COLO668 (cell line): ENCODE measurements at regions not wholly inside any gene's neighbourhood (a gene's known extent, or its start where the extent isn't known, plus 50 kb on each side); places are given as distances from the start of the nearest gene placed in this dataset.
"Not testable (repeated sequence)": the region's sequence is repeated elsewhere in the genome, so short reads cannot be mapped to it uniquely, and the experiment has no call there.

Source experiments
- DNase-seq: peaks from one replicate; lab custom pipeline; 2025; ENCODE audit not compliant: unreplicated experiment; lab: John Stamatoyannopoulos, UW

GRCh38 chr15:23750179-23750578 lies 63.1 kb upstream of the NDN start:
- DNase-seq = no peak

GRCh38 chr15:23750776-23751175 lies 63.7 kb upstream of the NDN start:
- no peak for DNase-seq

GRCh38 chr15:23753248-23753647 lies 66.1 kb upstream of the NDN start:
- no peak for DNase-seq

- no peak for DNase-seq
Observed at GRCh38 chr15:23758891-23759290, 71.8 kb upstream of the NDN start.

GRCh38 chr15:23760024-23760423 lies 72.9 kb upstream of the NDN start:
- DNase-seq = no peak

GRCh38 chr15:23761386-23761785 lies 74.3 kb upstream of the NDN start:
- no peak for DNase-seq

- DNase-seq = no peak
Observed at GRCh38 chr15:23762026-23762425, 74.9 kb upstream of the NDN start.

- DNase-seq = no peak
Observed at GRCh38 chr15:23763021-23763420, 75.9 kb upstream of the NDN start.

- DNase-seq = no peak
Observed at GRCh38 chr15:23764306-23764705, 77.2 kb upstream of the NDN start.

- DNase-seq = no peak
Observed at GRCh38 chr15:23764716-23765115, 77.6 kb upstream of the NDN start.

GRCh38 chr15:23766779-23767178 lies 79.7 kb upstream of the NDN start:
- not testable (repeated sequence) for DNase-seq

GRCh38 chr15:23773093-23773492 lies 86.0 kb upstream of the NDN start:
- no peak for DNase-seq

- DNase-seq = no peak
Observed at GRCh38 chr15:23787346-23788105, 100.4 kb upstream of the NDN start.

GRCh38 chr15:23793191-23793680 lies 106.1 kb upstream of the NDN start:
- no peak for DNase-seq

GRCh38 chr15:23797747-23798446 lies 110.8 kb upstream of the NDN start:
- DNase-seq = no peak

- no peak for DNase-seq
Observed at GRCh38 chr15:23801881-23802280, 114.8 kb upstream of the NDN start.

- not testable (repeated sequence) for DNase-seq
Observed at GRCh38 chr15:23802896-23803435, 115.9 kb upstream of the NDN start.

- DNase-seq = no peak
Observed at GRCh38 chr15:23806980-23807379, 119.9 kb upstream of the NDN start.

- DNase-seq = peak; percentile 12
Observed at GRCh38 chr15:23823508-23823907, 136.4 kb upstream of the NDN start.

- DNase-seq = no peak
Observed at GRCh38 chr15:23828786-23829185, 141.7 kb upstream of the NDN start.

- no peak for DNase-seq
Observed at GRCh38 chr15:23835953-23836352, 148.8 kb upstream of the NDN start.

- no peak for DNase-seq
Observed at GRCh38 chr15:23839893-23840474, 152.9 kb upstream of the NDN start.
